Fibroblast of skin of right quadriceps (primary cell): ENCODE measurements at regions not wholly inside any gene's neighbourhood (a gene's known extent, or its start where the extent isn't known, plus 50 kb on each side); places are given as distances from the start of the nearest gene placed in this dataset.

Experiments used
- DNase-seq: peaks from one replicate; pipeline ENCODE4 v3.0.0-alpha.2; 2013

- DNase-seq: peak; percentile 45
Measured at GRCh38 chr1:219302697-219303096, 129.0 kb downstream of the LYPLAL1 start.

- peak; percentile 17 for DNase-seq
Measured at GRCh38 chr1:219299420-219299819, 125.7 kb downstream of the LYPLAL1 start.

GRCh38 chr1:219298571-219299148, 125.0 kb downstream of the LYPLAL1 start:
- peak; percentile 77 for DNase-seq

- peak; percentile 33 for DNase-seq
Measured at GRCh38 chr1:219296430-219297355, 123.0 kb downstream of the LYPLAL1 start.

- peak; percentile 8 for DNase-seq
Measured at GRCh38 chr1:219294251-219294650, 120.6 kb downstream of the LYPLAL1 start.

GRCh38 chr1:219293410-219293809, 119.7 kb downstream of the LYPLAL1 start:
- peak; percentile 39 for DNase-seq

GRCh38 chr1:219292999-219293398, 119.3 kb downstream of the LYPLAL1 start:
- no peak for DNase-seq

GRCh38 chr1:219292341-219292740, 118.7 kb downstream of the LYPLAL1 start:
- DNase-seq: no peak

GRCh38 chr1:219289171-219289570, 115.5 kb downstream of the LYPLAL1 start:
- no peak for DNase-seq

GRCh38 chr1:219283541-219283940, 109.9 kb downstream of the LYPLAL1 start:
- DNase-seq: no peak

GRCh38 chr1:219281831-219282230, 108.2 kb downstream of the LYPLAL1 start:
- no peak for DNase-seq

- peak; percentile 28 for DNase-seq
Measured at GRCh38 chr1:219279017-219279770, 105.5 kb downstream of the LYPLAL1 start.

GRCh38 chr1:219278288-219278687, 104.6 kb downstream of the LYPLAL1 start:
- DNase-seq: peak; percentile 36

- no peak for DNase-seq
Measured at GRCh38 chr1:219277304-219278105, 103.8 kb downstream of the LYPLAL1 start.

GRCh38 chr1:219276049-219276738, 102.5 kb downstream of the LYPLAL1 start:
- DNase-seq: no peak

- no peak for DNase-seq
Measured at GRCh38 chr1:219273088-219273686, 99.5 kb downstream of the LYPLAL1 start.

GRCh38 chr1:219271818-219272535, 98.3 kb downstream of the LYPLAL1 start:
- DNase-seq: no peak

GRCh38 chr1:219269171-219269570, 95.5 kb downstream of the LYPLAL1 start:
- no peak for DNase-seq

GRCh38 chr1:219266524-219266923, 92.8 kb downstream of the LYPLAL1 start:
- no peak for DNase-seq

GRCh38 chr1:219265026-219265515, 91.4 kb downstream of the LYPLAL1 start:
- DNase-seq: no peak

- no peak for DNase-seq
Measured at GRCh38 chr1:219264561-219264960, 90.9 kb downstream of the LYPLAL1 start.
